GM19043 (cell line): ENCODE measurements at regions not wholly inside any gene's neighbourhood (a gene's known extent, or its start where the extent isn't known, plus 50 kb on each side); places are given as distances from the start of the nearest gene placed in this dataset.

Experiments
- ATAC-seq: cut with Tn5 transposase; IDR thresholded peaks from one replicate; pipeline ENCODE4 v1.9.1; 2021; ENCODE audit warnings: low read depth; ENCODE audit not compliant: unreplicated experiment

GRCh38 chr2:145626301-145626700 lies 1106.4 kb upstream of the ZEB2 start:
- ATAC-seq = no peak

GRCh38 chr2:145625111-145625510 lies 1105.2 kb upstream of the ZEB2 start:
- no peak for ATAC-seq

GRCh38 chr2:145623136-145623535 lies 1103.2 kb upstream of the ZEB2 start:
- ATAC-seq = no peak

DNA sequence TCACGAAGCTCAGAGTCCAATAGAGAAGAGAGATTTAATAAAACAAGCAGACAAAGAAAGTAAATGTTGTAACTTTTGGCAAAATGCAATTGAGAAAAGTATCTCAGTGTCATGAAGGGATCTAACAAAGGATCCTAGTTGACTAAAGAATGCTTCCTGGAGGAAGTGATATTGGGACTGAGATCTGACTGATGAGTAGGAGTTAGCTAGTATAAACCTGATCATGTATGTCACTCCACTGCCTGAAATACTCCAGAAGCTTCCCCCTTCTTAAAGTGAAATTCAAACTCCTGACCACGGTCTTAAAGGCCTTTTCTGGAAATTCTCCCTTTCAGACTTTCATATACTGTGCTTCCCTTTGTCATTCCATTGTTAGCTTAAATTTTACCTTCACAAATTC lies 1102.4 kb upstream of the ZEB2 start:
- no peak for ATAC-seq

GRCh38 chr2:145617906-145618305 lies 1098.0 kb upstream of the ZEB2 start:
- ATAC-seq = no peak

- no peak for ATAC-seq
Observed at GRCh38 chr2:145617420-145617819, 1097.5 kb upstream of the ZEB2 start.

DNA sequence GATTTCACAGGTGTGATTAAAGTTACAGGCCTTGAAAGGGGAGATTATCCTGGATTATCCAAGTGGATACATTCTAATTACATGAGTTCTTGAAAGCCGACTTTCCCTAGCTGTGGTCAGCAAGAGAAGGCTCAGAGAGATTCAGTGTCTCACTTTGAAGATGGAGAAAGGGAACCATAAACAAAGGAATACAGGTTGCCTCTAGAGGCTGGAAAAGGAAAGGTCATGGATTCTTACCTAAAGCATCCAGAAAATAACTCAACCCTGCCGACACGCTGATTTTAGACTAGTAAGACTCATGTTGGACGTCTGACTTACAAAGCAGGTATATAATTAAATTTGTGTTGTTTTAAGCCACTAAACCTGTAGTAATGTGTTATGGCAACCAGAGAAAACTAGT lies 1095.7 kb upstream of the ZEB2 start:
- ATAC-seq = no peak

DNA sequence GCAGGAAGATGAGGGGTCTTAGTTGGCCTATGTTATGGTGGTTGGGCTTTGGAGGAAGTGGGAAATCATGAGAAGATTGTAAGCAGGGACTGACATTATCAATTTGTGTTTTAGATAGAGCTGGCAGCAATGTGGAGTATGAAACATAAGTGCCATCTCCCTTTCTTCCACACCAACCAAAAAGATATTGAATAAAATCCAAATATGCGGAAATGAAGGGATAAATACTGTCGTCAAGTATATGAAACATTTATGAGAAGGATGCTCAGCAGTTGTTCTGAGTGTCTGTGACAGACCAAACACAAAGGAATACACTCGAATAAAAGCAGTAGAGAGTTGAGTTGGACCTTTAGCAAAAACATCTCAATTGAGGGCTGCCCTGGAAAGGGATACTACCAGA lies 1090.0 kb upstream of the ZEB2 start:
- ATAC-seq = no peak

- ATAC-seq = no peak
Observed at GRCh38 chr2:145601361-145601925, 1081.5 kb upstream of the ZEB2 start.

GRCh38 chr2:145600811-145601210 lies 1080.9 kb upstream of the ZEB2 start:
- ATAC-seq = no peak

DNA sequence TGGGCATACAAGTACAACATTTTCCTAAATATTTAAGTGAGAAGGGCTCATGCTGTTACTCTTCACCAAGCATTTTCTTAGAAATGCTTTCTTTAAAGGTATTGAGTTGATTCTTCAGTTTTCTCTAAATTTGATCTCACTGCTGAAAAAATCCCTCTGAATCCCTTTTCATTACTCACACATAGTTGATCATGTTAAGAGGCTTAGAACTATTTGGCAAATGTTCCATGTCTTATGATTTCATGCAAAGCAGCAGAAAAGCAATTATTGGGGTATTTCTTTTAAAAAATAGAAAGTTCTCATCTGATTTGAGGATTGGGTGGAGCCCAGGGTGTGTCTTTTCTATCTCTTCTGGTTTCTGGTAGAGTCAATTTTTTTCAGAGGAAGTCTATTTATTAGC lies 1079.8 kb upstream of the ZEB2 start:
- no peak for ATAC-seq

DNA sequence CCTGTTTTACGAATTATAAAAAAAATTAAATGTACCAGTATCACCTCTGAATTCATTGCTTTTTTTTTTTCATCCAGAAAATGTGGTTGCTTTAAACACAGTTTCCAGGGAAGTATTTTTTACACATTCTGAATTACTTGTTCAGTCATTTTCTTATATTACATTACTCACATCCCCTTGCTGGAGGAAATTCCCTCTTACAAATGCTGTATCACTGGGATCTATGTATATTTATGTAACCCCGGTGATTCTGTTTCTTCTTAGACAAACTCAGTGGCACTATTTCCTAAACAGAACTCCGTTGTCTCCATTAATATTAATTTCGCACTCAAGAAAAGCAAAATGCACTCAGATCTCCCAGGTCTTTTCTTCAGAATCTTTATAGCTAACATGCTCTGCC lies 1078.5 kb upstream of the ZEB2 start:
- ATAC-seq = no peak

GRCh38 chr2:145597809-145598208 lies 1077.9 kb upstream of the ZEB2 start:
- ATAC-seq = no peak

DNA sequence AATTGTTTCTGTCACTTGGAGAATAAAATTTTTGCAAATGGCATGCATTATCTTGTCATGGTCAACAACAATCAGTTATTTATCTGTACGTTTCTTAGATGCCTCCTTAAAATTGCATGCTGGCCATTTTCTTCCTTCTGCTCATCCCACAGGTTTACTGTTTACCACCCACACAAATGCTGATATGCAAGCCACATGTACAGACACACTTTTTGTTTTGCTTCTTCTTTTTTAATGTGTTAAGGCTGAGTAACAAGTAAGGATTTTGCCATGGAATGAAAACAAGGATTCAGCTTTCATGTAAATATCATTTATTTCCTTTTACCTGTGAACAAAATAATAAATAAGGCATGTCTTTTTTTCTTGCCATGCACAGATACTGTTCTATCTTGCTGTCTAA lies 1077.1 kb upstream of the ZEB2 start:
- ATAC-seq = no peak

DNA sequence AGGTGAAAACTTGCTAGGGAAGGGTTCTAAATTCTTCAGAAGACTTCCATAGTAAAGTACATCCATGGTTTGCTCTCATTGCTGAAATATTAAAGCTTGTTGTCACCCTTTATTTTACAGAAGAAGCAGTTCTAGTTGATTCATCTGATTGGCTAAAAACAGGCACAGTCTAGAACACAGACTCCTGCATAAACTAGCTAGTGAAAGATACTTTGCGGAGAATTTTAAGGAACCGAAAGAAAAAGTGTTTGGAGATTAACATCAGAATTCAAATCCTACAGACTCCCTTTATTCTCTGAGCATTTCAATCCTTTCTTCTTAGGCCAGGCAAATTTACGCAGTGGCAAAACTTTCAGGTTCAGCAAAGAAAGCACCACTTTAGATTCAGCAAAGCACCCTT lies 1076.5 kb upstream of the ZEB2 start:
- ATAC-seq = no peak

DNA sequence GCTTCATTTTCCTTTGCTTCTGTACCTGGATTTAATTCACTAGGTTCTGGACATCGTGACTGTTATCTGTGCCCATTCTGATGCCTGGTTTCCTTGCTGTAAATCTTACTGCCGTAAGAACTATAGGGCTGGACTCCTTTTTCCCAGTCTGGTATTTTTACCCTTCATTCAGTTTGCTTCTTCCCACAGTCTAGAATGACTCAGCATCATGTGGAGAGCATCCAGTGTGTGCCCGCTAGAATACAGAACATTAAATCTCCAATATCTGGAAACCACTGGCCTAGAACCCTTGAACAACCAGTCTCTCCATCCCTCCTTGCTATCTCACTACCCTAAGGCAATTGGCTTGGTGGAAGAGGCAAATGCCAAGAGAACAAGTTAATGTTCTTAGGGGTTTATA lies 1075.4 kb upstream of the ZEB2 start:
- ATAC-seq = no peak

DNA sequence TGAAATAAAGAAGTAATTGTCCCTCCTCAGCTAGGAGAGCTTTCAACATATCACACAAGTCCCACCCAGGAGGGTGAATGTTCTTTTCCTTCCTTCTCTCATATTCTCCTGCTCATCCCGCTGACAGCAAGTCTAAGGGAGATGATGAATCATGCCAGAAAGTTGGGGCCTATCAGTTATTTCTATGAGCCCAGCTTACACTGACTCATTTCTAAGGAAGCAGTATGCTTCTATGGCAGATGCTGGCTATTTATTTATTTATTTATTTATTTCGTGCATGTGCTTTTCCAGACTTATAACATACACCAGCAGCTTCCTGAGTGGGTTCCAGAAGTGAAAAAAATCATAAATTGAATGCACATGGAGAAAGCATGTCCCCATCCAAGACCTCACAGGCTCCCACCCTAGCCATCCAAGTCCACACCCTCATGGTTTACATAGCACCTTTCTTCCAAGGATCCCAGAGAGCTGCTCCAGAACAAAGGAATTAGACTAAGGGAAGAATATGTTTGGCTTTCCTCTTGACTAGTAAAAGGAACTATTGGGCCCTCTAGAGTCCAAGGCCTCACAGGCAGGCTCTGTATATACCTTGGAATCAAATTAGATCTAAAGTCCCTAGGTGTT lies 1074.2 kb upstream of the ZEB2 start:
- no peak for ATAC-seq

DNA sequence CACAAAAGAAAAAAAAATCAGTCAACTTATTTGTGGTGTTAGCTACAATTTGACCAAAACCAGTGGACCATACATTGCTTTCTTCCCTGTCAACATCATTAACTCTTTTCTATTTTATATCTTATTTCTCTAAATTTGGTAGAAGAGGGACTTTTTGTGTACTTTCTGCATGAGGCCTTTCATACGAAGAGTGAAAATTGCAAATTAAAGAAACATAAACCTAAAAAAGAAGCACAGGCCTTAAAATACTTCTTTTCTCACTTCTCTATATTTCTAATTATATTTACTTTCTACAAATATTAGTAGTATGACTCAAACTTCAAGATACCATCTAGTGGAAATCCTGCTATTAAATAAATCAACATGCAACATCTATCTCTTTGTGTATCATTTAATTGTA lies 1073.4 kb upstream of the ZEB2 start:
- no peak for ATAC-seq

GRCh38 chr2:145592361-145592760 lies 1072.4 kb upstream of the ZEB2 start:
- ATAC-seq = no peak

- no peak for ATAC-seq
Observed at GRCh38 chr2:145591109-145591809, 1071.3 kb upstream of the ZEB2 start.

GRCh38 chr2:145587922-145588321 lies 1068.0 kb upstream of the ZEB2 start:
- no peak for ATAC-seq

- ATAC-seq = no peak
Observed at GRCh38 chr2:145584353-145584752, 1064.4 kb upstream of the ZEB2 start.
